ENCODE measurements at regions not wholly inside any gene's neighbourhood (a gene's known extent, or its start where the extent isn't known, plus 50 kb on each side); places are given as distances from the start of the nearest gene placed in this dataset.
A peak's percentile ranks its signal among the peaks of the same experiment; 100 is the strongest.

DNA sequence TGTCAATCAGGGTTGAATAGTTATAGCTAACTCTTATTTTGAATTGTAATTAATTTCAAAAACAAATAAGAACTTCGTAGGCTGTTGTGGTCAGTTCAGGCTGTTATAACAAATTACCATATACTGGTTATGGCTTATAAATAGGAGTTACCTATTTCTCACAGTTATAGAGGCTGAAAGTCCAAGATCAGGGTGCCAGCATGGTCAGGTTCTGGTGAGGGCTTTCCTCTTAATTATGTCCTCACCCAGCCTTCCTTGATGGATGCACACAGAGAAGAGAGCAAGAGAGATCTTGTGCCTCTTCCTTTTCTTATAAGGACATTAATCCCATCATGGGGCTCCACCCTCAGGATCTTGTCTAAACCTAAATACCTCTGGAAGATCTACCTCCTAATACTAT is 265.9 kb upstream of the SUCLG2 start:
- TF ChIP-seq, protein P1, sequence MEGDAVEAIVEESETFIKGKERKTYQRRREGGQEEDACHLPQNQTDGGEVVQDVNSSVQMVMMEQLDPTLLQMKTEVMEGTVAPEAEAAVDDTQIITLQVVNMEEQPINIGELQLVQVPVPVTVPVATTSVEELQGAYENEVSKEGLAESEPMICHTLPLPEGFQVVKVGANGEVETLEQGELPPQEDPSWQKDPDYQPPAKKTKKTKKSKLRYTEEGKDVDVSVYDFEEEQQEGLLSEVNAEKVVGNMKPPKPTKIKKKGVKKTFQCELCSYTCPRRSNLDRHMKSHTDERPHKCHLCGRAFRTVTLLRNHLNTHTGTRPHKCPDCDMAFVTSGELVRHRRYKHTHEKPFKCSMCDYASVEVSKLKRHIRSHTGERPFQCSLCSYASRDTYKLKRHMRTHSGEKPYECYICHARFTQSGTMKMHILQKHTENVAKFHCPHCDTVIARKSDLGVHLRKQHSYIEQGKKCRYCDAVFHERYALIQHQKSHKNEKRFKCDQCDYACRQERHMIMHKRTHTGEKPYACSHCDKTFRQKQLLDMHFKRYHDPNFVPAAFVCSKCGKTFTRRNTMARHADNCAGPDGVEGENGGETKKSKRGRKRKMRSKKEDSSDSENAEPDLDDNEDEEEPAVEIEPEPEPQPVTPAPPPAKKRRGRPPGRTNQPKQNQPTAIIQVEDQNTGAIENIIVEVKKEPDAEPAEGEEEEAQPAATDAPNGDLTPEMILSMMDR (IDR thresholded peaks at IDR 0.05) = no peak
- TF ChIP-seq POLR2A (IDR thresholded peaks at IDR 0.05) = no peak

DNA sequence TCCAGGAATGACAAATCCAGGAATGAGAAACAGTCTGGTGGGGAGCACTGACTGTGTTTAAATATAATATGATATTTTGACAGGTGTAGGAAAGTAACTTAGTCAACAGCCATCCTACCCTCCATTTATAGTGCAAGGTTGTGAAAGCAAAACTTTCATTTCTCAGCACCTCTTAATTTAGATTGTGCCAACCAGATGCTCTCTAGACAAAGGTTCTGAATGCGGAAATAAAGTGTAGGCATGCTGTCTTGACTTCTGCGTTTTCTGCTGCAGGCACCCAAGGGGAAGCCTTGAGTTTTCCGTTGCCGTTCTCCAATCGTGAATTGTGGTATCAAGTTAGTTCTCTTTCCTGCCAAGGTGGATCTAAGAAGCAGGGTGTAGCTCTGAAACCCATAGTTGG is 261.9 kb upstream of the SUCLG2 start:
- TF ChIP-seq, protein P1 (IDR thresholded peaks at IDR 0.05) = no peak
- TF ChIP-seq POLR2A (IDR thresholded peaks at IDR 0.05) = no peak
- Histone ChIP-seq H3K4me1 (no peaks in the 10 kb centered on the region), H3K9me3 (no peaks in the 10 kb centered on the region), H3K27ac (no peak overlapping the region), H3K36me3 (no peaks in the 10 kb centered on the region), H3K27me3 (no peaks in the 10 kb centered on the region), H3K4me3 (no peak overlapping the region)
- DNase-seq = no peak

More for the DNA sequence above, 265.9 kb upstream of the SUCLG2 start:
- Histone ChIP-seq H3K4me1 (no peaks in the 10 kb centered on the region), H3K9me3 (no peaks in the 10 kb centered on the region), H3K36me3 (no peaks in the 10 kb centered on the region), H3K4me3 (no peak overlapping the region), H3K27me3 (no peaks in the 10 kb centered on the region), H3K27ac (no peak overlapping the region)
- no peak for DNase-seq

DNA sequence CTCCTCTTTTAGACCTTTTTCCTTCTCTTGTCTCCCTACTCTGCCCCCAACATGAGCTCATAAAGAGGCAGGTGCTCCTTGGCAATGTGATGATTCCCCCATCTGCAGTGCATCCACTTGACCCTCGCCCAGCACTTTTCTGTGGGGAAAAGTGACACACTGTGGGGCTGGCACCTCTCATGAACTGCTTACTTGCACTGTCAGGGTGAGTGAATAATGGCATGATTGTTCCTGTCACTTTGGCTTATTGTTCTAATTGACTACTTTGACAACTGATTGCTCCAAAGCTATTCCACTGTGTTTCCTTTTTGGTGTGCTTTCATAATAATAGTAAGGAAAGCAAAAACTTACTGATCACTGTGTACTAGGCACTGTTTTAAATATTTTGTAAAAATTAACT is 253.3 kb upstream of the SUCLG2 start:
- TF ChIP-seq, protein P1 (IDR thresholded peaks at IDR 0.05) = no peak
- Histone ChIP-seq H3K4me3 (no peak overlapping the region), H3K27me3 (no peaks in the 10 kb centered on the region), H3K27ac (no peak overlapping the region), H3K36me3 (no peaks in the 10 kb centered on the region), H3K4me1 (no peaks in the 10 kb centered on the region), H3K9me3 (no peaks in the 10 kb centered on the region)
- DNase-seq = no peak

DNA sequence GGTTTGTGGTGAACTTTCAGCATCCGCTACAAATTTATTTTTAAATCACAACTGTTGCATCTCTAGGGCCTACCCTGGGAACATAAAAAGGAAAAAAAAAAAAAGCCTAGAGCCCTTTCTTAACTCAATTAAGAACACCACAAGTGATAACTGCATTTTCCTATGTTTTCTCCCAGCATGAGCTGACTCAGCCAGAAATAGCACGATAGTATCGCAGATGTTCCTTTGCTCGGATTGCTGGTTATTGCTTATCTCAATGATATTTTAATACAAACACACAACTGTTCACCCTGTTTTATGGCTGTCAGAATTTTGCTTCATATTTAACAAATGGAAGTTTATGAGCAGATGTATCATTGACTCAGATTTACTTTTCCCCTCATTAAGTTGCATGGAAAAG is 251.8 kb upstream of the SUCLG2 start:
- DNase-seq = no peak
- no peaks in the 10 kb centered on the region for H3K27me3 ChIP-seq
- no peaks in the 10 kb centered on the region for H3K4me1 ChIP-seq
- no peaks in the 10 kb centered on the region for H3K9me3 ChIP-seq
- no peak for TF ChIP-seq POLR2A (IDR thresholded peaks at IDR 0.05)
- TF ChIP-seq, protein P1 (IDR thresholded peaks at IDR 0.05) = no peak
- no peak overlapping the region for H3K4me3 ChIP-seq
- no peak overlapping the region for H3K27ac ChIP-seq
- H3K36me3 ChIP-seq = no peaks in the 10 kb centered on the region

DNA sequence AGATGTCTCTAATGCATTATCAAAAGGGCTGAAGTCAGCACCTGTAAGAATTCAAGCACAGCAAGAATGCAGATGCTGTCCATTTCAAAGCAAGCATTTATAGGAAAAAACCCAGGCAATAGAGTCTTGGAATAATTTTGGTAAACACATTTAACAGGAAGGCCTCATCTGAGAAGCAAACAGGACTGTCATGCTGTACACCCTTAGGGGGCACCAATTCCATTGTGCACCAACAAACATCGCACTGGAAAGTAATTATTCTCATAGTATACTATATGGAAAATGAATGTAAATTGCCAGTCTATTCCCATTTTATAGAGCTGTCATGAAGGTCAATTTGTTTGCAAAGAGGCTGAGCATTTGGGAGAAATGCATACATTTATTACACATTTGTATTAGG is 247.3 kb upstream of the SUCLG2 start:
- no peak for DNase-seq
- no peak overlapping the region for H3K4me3 ChIP-seq
- H3K4me1 ChIP-seq = no peaks in the 10 kb centered on the region
- H3K36me3 ChIP-seq = no peaks in the 10 kb centered on the region
- no peaks in the 10 kb centered on the region for H3K27me3 ChIP-seq
- no peak for TF ChIP-seq POLR2A (IDR thresholded peaks at IDR 0.05)
- TF ChIP-seq, protein P1 (IDR thresholded peaks at IDR 0.05) = peak in 1 of 6 experiments; percentile 8
- no peaks in the 10 kb centered on the region for H3K9me3 ChIP-seq
- no peak overlapping the region for H3K27ac ChIP-seq

DNA sequence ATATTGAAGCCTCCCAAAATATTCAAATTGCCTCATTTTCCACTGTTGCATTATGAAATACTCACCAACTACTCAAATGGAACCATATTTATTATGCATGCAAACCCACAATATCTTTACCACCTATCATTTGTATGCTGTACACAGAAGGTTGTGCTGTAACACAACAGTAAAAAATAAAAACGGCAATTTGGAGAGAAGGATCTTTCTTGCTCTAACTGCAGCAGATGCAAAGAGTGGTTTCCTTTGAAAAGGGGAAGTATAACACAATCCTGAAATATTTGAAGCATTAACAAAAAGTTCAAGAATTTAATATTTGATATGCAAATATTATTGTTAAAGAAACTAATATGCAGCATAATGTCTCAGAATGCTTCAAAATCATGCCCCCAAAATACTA is 244.5 kb upstream of the SUCLG2 start:
- no peaks in the 10 kb centered on the region for H3K9me3 ChIP-seq
- H3K36me3 ChIP-seq = no peaks in the 10 kb centered on the region
- H3K27ac ChIP-seq = no peak overlapping the region
- no peak for DNase-seq
- no peaks in the 10 kb centered on the region for H3K4me1 ChIP-seq
- H3K4me3 ChIP-seq = no peak overlapping the region
- no peaks in the 10 kb centered on the region for H3K27me3 ChIP-seq
- TF ChIP-seq, protein P1 (IDR thresholded peaks at IDR 0.05) = no peak
- TF ChIP-seq POLR2A (IDR thresholded peaks at IDR 0.05) = no peak

Data from Peyer's patch (tissue), 4 donors.